SK-N-SH treated with all-trans-retinoic acid at 6 μM for 48 hours (cell line): ENCODE measurements at regions not wholly inside any gene's neighbourhood (a gene's known extent, or its start where the extent isn't known, plus 50 kb on each side); places are given as distances from the start of the nearest gene placed in this dataset.

Source experiments
- ATAC-seq: fragments of 200-7000 bp; cut with Tn5 transposase; 3 replicates; pipeline ENCODE4 v1.9.1; 2020; ENCODE audit warnings: mild to moderate bottlenecking, moderate library complexity
- ARNTL ChIP-seq: fragments of 450-650 bp; formaldehyde crosslinking; IDR thresholded peaks from 2 replicates; pipeline ENCODE4 v1.5.0; 2020; ENCODE audit warnings: low read depth, mild to moderate bottlenecking, moderate library complexity, borderline replicate concordance
- BACH2 ChIP-seq: fragments of 250-450 bp; sonication (Bioruptor Pico); IDR thresholded peaks from 2 replicates; pipeline ENCODE4 v1.9.0; 2021; ENCODE audit warnings: mild to moderate bottlenecking, borderline replicate concordance
- CSDC2 ChIP-seq: fragments of 250-450 bp; sonication (Bioruptor Pico); IDR thresholded peaks from 2 replicates; pipeline ENCODE4 v1.5.0; 2020; ENCODE audit warnings: mild to moderate bottlenecking, moderate library complexity
- ESRRG ChIP-seq: fragments of 250-450 bp; sonication (Bioruptor Pico); IDR thresholded peaks from 2 replicates; pipeline ENCODE4 v1.6.1; 2021; ENCODE audit warnings: mild to moderate bottlenecking
- ISL1 ChIP-seq: fragments of 250-450 bp; sonication (Bioruptor Pico); IDR thresholded peaks from 2 replicates; pipeline ENCODE4 v2.1.2; 2022; ENCODE audit warnings: mild to moderate bottlenecking, moderate library complexity
- OSR1 ChIP-seq: fragments of 250-450 bp; sonication (Bioruptor Pico); IDR thresholded peaks from 2 replicates; pipeline ENCODE4 v1.8.0; 2022; ENCODE audit warnings: moderate library complexity, mild to moderate bottlenecking, inconsistent platforms
- PATZ1 ChIP-seq: fragments of 250-450 bp; sonication (Bioruptor Pico); IDR thresholded peaks from 2 replicates; pipeline ENCODE4 v1.8.0; 2020; ENCODE audit warnings: mild to moderate bottlenecking, moderate library complexity, borderline replicate concordance
- POU6F1 ChIP-seq: fragments of 250-450 bp; sonication (Bioruptor Pico); IDR thresholded peaks from 2 replicates; pipeline ENCODE4 v1.8.0; 2021; ENCODE audit warnings: low read depth, mild to moderate bottlenecking, moderate library complexity, borderline replicate concordance
- PPARA ChIP-seq: fragments of 250-450 bp; sonication (Bioruptor Pico); IDR thresholded peaks from 2 replicates; pipeline ENCODE4 v1.5.0; 2020; ENCODE audit warnings: mild to moderate bottlenecking, borderline replicate concordance
- RARB ChIP-seq: fragments of 250-450 bp; sonication (Bioruptor Pico); IDR thresholded peaks from 2 replicates; pipeline ENCODE4 v1.8.0; 2021; ENCODE audit warnings: mild to moderate bottlenecking, moderate library complexity
- SNAI2 ChIP-seq: fragments of 250-450 bp; sonication (Bioruptor Pico); IDR thresholded peaks from 2 replicates; pipeline ENCODE4 v1.5.0; 2020; ENCODE audit warnings: mild to moderate bottlenecking, moderate library complexity
- TCF4 ChIP-seq: fragments of 250-450 bp; sonication (Bioruptor Pico); IDR thresholded peaks from 2 replicates; pipeline ENCODE4 v1.8.0; 2021; ENCODE audit warnings: mild to moderate bottlenecking, moderate library complexity, borderline replicate concordance
- ZC3H10 ChIP-seq: fragments of 250-450 bp; sonication (Bioruptor Pico); IDR thresholded peaks from 2 replicates; pipeline ENCODE4 v1.5.1; 2021; ENCODE audit warnings: mild to moderate bottlenecking, moderate library complexity
- ZFP3 ChIP-seq: fragments of 250-450 bp; sonication (Bioruptor Pico); IDR thresholded peaks from 2 replicates; pipeline ENCODE4 v1.5.0; 2020; ENCODE audit warnings: mild to moderate bottlenecking, moderate library complexity
- ZFP30 ChIP-seq: fragments of 450-650 bp; formaldehyde crosslinking; IDR thresholded peaks from 2 replicates; pipeline ENCODE4 v1.5.0; 2022; ENCODE audit warnings: mild to moderate bottlenecking, moderate library complexity
- ZNF565 ChIP-seq: fragments of 450-650 bp; formaldehyde crosslinking; conservative IDR thresholded peaks from 2 replicates; pipeline ENCODE4 v1.5.0; 2020; ENCODE audit warnings: low read depth, mild to moderate bottlenecking, moderate library complexity
- ZNF70 ChIP-seq: fragments of 450-650 bp; formaldehyde crosslinking; IDR thresholded peaks from 2 replicates; pipeline ENCODE4 v1.5.0; 2020; ENCODE audit warnings: mild to moderate bottlenecking, moderate library complexity
- ZNF8 ChIP-seq: fragments of 450-650 bp; formaldehyde crosslinking; IDR thresholded peaks from 2 replicates; pipeline ENCODE4 v1.5.0; 2020; ENCODE audit warnings: mild to moderate bottlenecking, moderate library complexity
- TF ChIP-seq, protein P1 (sequence below): fragments of 250-450 bp; sonication (Bioruptor Pico); IDR thresholded peaks from 2 replicates; pipeline ENCODE4 v1.5.0; 2020; ENCODE audit warnings: mild to moderate bottlenecking, moderate library complexity
- TF ChIP-seq, protein P2 (sequence below): fragments of 250-450 bp; sonication (Bioruptor Pico); IDR thresholded peaks from 2 replicates; pipeline ENCODE4 v1.5.1; 2021; ENCODE audit warnings: mild to moderate bottlenecking, moderate library complexity

DNA sequence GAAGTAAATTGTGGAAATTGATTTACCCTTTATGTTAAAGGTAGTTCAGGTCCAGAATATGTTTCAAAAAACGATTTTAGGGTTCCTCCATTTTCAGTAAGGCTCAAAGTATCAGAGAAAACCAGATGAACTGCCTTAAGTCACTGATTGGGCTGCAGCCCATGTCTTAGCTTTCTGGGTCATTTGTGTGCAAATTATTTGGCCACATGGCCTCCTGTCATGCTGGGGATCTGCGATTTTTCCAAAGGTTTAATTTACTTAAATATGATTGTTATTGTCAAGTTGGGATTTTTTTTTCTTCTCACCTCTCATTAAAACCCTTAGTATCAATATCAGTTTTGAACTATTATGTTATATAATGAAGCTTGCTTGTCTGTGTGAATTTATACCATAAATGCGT lies 135.9 kb upstream of the DPYD start:
- ATAC-seq = no peak
- TF ChIP-seq TCF4 (CRISPR knock-in tag) (peak; percentile 50; the same call in 1 of the 2 replicates), RARB (CRISPR knock-in tag) (no peak)

GRCh38 chr1:98055457-98055856 lies 134.6 kb upstream of the DPYD start:
- no peak for ATAC-seq
- TF ChIP-seq ZNF70 (CRISPR knock-in tag) = 0 out of 2 replicates have a peak, but pooled peaks have one; percentile 20
- no peak for TF ChIP-seq OSR1 (CRISPR knock-in tag)
- no peak for TF ChIP-seq ARNTL
- TF ChIP-seq, all 23 proteins: peak for 1

- TF ChIP-seq ZNF70 (CRISPR knock-in tag) (peak; percentile 66; the same call in 1 of the 2 replicates), ZC3H10 (CRISPR knock-in tag) (no peak)
- TF ChIP-seq, all 23 proteins: peak for 1
- ATAC-seq = no peak
Observed at GRCh38 chr1:98054786-98055185, 134.0 kb upstream of the DPYD start.

GRCh38 chr1:98054367-98054701 lies 133.5 kb upstream of the DPYD start:
- no peak for ATAC-seq
- TF ChIP-seq ZNF565 (no peak), ESRRG (no peak), BACH2 (no peak), POU6F1 (CRISPR knock-in tag) (no peak), PPARA (CRISPR knock-in tag) (no peak), SNAI2 (CRISPR knock-in tag) (no peak), ZFP30 (no peak), ZNF8 (no peak), ARNTL (no peak), ZNF70 (CRISPR knock-in tag) (no peak), RARB (CRISPR knock-in tag) (no peak), PATZ1 (no peak), TCF4 (CRISPR knock-in tag) (no peak), ISL1 (CRISPR knock-in tag) (no peak)
- TF ChIP-seq, protein P1, sequence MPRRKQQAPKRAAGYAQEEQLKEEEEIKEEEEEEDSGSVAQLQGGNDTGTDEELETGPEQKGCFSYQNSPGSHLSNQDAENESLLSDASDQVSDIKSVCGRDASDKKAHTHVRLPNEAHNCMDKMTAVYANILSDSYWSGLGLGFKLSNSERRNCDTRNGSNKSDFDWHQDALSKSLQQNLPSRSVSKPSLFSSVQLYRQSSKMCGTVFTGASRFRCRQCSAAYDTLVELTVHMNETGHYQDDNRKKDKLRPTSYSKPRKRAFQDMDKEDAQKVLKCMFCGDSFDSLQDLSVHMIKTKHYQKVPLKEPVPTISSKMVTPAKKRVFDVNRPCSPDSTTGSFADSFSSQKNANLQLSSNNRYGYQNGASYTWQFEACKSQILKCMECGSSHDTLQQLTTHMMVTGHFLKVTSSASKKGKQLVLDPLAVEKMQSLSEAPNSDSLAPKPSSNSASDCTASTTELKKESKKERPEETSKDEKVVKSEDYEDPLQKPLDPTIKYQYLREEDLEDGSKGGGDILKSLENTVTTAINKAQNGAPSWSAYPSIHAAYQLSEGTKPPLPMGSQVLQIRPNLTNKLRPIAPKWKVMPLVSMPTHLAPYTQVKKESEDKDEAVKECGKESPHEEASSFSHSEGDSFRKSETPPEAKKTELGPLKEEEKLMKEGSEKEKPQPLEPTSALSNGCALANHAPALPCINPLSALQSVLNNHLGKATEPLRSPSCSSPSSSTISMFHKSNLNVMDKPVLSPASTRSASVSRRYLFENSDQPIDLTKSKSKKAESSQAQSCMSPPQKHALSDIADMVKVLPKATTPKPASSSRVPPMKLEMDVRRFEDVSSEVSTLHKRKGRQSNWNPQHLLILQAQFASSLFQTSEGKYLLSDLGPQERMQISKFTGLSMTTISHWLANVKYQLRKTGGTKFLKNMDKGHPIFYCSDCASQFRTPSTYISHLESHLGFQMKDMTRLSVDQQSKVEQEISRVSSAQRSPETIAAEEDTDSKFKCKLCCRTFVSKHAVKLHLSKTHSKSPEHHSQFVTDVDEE (CRISPR knock-in tag) = no peak
- TF ChIP-seq, protein P2, sequence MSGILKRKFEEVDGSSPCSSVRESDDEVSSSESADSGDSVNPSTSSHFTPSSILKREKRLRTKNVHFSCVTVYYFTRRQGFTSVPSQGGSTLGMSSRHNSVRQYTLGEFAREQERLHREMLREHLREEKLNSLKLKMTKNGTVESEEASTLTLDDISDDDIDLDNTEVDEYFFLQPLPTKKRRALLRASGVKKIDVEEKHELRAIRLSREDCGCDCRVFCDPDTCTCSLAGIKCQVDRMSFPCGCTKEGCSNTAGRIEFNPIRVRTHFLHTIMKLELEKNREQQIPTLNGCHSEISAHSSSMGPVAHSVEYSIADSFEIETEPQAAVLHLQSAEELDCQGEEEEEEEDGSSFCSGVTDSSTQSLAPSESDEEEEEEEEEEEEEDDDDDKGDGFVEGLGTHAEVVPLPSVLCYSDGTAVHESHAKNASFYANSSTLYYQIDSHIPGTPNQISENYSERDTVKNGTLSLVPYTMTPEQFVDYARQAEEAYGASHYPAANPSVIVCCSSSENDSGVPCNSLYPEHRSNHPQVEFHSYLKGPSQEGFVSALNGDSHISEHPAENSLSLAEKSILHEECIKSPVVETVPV (CRISPR knock-in tag) = no peak

- TF ChIP-seq ZNF565 (no peak), ARNTL (no peak), ISL1 (CRISPR knock-in tag) (no peak), OSR1 (CRISPR knock-in tag) (no peak), ZFP3 (no peak), ZNF8 (no peak), CSDC2 (CRISPR knock-in tag) (no peak), TCF4 (CRISPR knock-in tag) (no peak), ZNF70 (CRISPR knock-in tag) (no peak)
- TF ChIP-seq, protein P2 (CRISPR knock-in tag) = no peak
- TF ChIP-seq, protein P1 (CRISPR knock-in tag) = no peak
- ATAC-seq = peak; percentile 86
Observed at GRCh38 chr1:98053471-98054366, 132.9 kb upstream of the DPYD start.
